Progenitor cell of endocrine pancreas (in vitro differentiated cells): ENCODE measurements at regions not wholly inside any gene's neighbourhood (a gene's known extent, or its start where the extent isn't known, plus 50 kb on each side); places are given as distances from the start of the nearest gene placed in this dataset.

Source experiments
- DNase-seq: peaks from one replicate; pipeline ENCODE4 v3.0.0; 2021; ENCODE audit warnings: low spot score; ENCODE audit not compliant: unreplicated experiment
- H3K27ac Mint-ChIP-seq: 2 replicates; pipeline ENCODE4 v1.8.0; 2021; ENCODE audit warnings: mild to moderate bottlenecking, moderate library complexity, mixed read lengths
- H3K27me3 Mint-ChIP-seq: 2 replicates; pipeline ENCODE4 v1.8.0; 2021; ENCODE audit warnings: mixed read lengths
- H3K36me3 Mint-ChIP-seq: 2 replicates; pipeline ENCODE4 v1.8.0; 2022; ENCODE audit warnings: mixed read lengths; ENCODE audit not compliant: insufficient read depth
- H3K4me1 Mint-ChIP-seq: 2 replicates; pipeline ENCODE4 v1.8.0; 2021; ENCODE audit warnings: low read depth, mixed read lengths
- H3K4me3 Mint-ChIP-seq: 2 replicates; pipeline ENCODE4 v1.8.0; 2021; ENCODE audit warnings: low read depth, mild to moderate bottlenecking, moderate library complexity, mixed read lengths
- H3K9me3 Mint-ChIP-seq: 2 replicates; pipeline ENCODE4 v1.8.0; 2021; ENCODE audit warnings: low read depth, mixed read lengths
- CTCF ChIP-seq: fragments of 200-600 bp; sonication (generic); IDR thresholded peaks from one replicate; pipeline ENCODE4 v1.5.0; 2021; ENCODE audit warnings: antibody characterized with exemption, mild to moderate bottlenecking; ENCODE audit not compliant: unreplicated experiment

DNA sequence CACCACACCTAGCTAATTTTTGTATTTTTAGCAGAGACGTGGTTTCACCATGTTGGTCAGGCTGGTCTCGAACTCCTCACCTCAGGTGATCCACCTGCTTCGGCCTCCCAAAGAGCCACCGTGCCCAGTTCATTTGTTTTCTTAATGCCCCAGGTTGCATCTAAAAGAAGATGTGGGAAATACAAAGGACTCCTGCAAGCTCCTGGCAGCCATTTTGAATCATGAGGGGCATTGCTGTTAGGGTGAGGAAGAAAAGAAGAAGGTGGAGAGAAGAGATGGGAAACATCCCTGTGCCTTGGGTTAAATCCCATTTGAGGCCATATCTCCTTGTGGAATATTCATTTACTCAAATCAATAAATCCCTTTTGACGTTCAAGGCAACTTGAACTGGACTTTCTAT, 365.3 kb upstream of the ERCC4 start:
- no peak for TF ChIP-seq CTCF
- DNase-seq, result no peak
- Mint-ChIP-seq H3K4me3 (no peak overlapping the region), H3K4me1 (no peaks in the 10 kb centered on the region), H3K9me3 (no peaks in the 10 kb centered on the region), H3K27me3 (peaks cover 3% of the 10 kb centered on the region), H3K27ac (no peak overlapping the region), H3K36me3 (no peaks in the 10 kb centered on the region)

- no peak for DNase-seq
- TF ChIP-seq CTCF, result no peak
- H3K9me3 Mint-ChIP-seq, result no peaks in the 10 kb centered on the region
- no peaks in the 10 kb centered on the region for H3K27me3 Mint-ChIP-seq
- H3K4me3 Mint-ChIP-seq, result no peak overlapping the region
- no peaks in the 10 kb centered on the region for H3K36me3 Mint-ChIP-seq
- no peaks in the 10 kb centered on the region for H3K4me1 Mint-ChIP-seq
- no peak overlapping the region for H3K27ac Mint-ChIP-seq
These were observed 362.5 kb upstream of the ERCC4 start for GRCh38 chr16:13557418-13557817.

DNA sequence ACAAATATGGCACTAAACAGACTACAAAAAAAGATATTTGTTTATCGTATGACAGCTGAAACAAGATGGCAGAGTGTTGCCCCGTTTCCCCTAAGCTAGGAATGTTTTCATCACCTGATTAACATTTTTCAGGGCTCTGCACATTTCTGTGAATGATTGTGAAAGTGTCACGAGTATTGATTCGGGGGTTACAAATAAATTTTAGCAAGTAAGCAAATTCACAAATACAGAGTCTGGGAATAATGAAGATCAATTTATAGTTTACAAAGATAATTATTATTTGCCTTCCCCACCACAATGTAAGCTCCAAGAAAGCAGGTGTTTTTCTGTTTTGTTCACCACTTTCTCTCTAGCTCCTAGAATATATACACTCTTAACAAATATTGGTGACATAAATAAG, 361.2 kb upstream of the ERCC4 start:
- H3K4me3 Mint-ChIP-seq, result no peak overlapping the region
- H3K27ac Mint-ChIP-seq, result no peak overlapping the region
- TF ChIP-seq CTCF, result no peak
- no peak for DNase-seq
- H3K27me3 Mint-ChIP-seq, result no peaks in the 10 kb centered on the region
- no peaks in the 10 kb centered on the region for H3K9me3 Mint-ChIP-seq
- no peaks in the 10 kb centered on the region for H3K36me3 Mint-ChIP-seq
- H3K4me1 Mint-ChIP-seq, result no peaks in the 10 kb centered on the region

- DNase-seq, result no peak
- no peak for TF ChIP-seq CTCF
These were observed 360.3 kb upstream of the ERCC4 start for GRCh38 chr16:13559624-13560023.

GRCh38 chr16:13560151-13560550, 359.8 kb upstream of the ERCC4 start:
- Mint-ChIP-seq H3K27ac (no peak overlapping the region), H3K4me1 (no peaks in the 10 kb centered on the region), H3K9me3 (no peaks in the 10 kb centered on the region), H3K36me3 (no peaks in the 10 kb centered on the region), H3K4me3 (no peak overlapping the region), H3K27me3 (no peaks in the 10 kb centered on the region)
- no peak for TF ChIP-seq CTCF
- DNase-seq, result no peak

More at GRCh38 chr16:13559624-13560023, 360.3 kb upstream of the ERCC4 start:
- H3K36me3 Mint-ChIP-seq, result no peaks in the 10 kb centered on the region
- H3K27ac Mint-ChIP-seq, result no peak overlapping the region
- H3K27me3 Mint-ChIP-seq, result no peaks in the 10 kb centered on the region
- H3K9me3 Mint-ChIP-seq, result no peaks in the 10 kb centered on the region
- no peak overlapping the region for H3K4me3 Mint-ChIP-seq
- no peaks in the 10 kb centered on the region for H3K4me1 Mint-ChIP-seq
